B cell (primary cell): ENCODE measurements at regions not wholly inside any gene's neighbourhood (a gene's known extent, or its start where the extent isn't known, plus 50 kb on each side); places are given as distances from the start of the nearest gene placed in this dataset.

Experiments used
- ATAC-seq: fragments of 200-7000 bp; cut with Tn5 transposase; one replicate; pipeline ENCODE4 v1.10.0; 2021; ENCODE audit warnings: low read depth, mild to moderate bottlenecking, moderate number of reproducible peaks, moderate library complexity
- CTCF ChIA-PET: fragments of 350-600 bp; sonication (Branson Sonifier 250); formaldehyde crosslinking; loops from one replicate; lab custom pipeline; 2021; ENCODE audit warnings: antibody characterized with exemption, inconsistent platforms; lab: Charles Lee
- POLR2A ChIA-PET: fragments of 350-600 bp; sonication (Branson Sonifier 250); formaldehyde crosslinking; loops from one replicate; lab custom pipeline; 2021; ENCODE audit warnings: antibody characterized with exemption; lab: Charles Lee
- DNase-seq: peaks from one replicate; pipeline ENCODE4 v3.0.0; 2013
- H2AFZ ChIP-seq: 2 replicates; pipeline ENCODE4 v1.6.1; 2012; ENCODE audit warnings: mild to moderate bottlenecking, low read depth, low read length; ENCODE audit not compliant: insufficient read depth, poor library complexity, severe bottlenecking
- H3K27ac ChIP-seq, 2 donors: 1 replicate in 1 of 2; 2 replicates in 1 of 2; pipeline ENCODE4 v1.5.1; 2012 to 2013; ENCODE audit warnings: low read length in 2 of 2, mild to moderate bottlenecking in 2 of 2, moderate library complexity in 1 of 2
- H3K27me3 ChIP-seq, 4 experiments: fragments of 200-600 bp in 1 of 4; sonication (generic) in 1 of 4; replicated peaks in 1 of 4; 1 replicate in 2 of 4; 2 replicates in 2 of 4; pipeline versions ENCODE4 v1.6.1 to v1.7.0; 2013 to 2016; ENCODE audit warnings: low read length in 3 of 4, mild to moderate bottlenecking in 2 of 4, mixed read lengths in 1 of 4, moderate library complexity in 1 of 4; ENCODE audit not compliant: insufficient read depth in 4 of 4, control insufficient read depth in 3 of 4; ENCODE audit errors: control extremely low read depth in 1 of 4
- H3K36me3 ChIP-seq, 2 experiments: replicated peaks in 1 of 2; 1 replicate in 1 of 2; 2 replicates in 1 of 2; pipeline versions ENCODE4 v1.6.1 to v1.7.1; 2013; ENCODE audit warnings: low read length in 1 of 2; ENCODE audit not compliant: insufficient read depth in 2 of 2, control insufficient read depth in 1 of 2; ENCODE audit errors: control extremely low read depth in 1 of 2, extremely low read depth in 1 of 2
- H3K4me1 ChIP-seq, 2 donors: fragments of 200-600 bp in 1 of 2; sonication (generic) in 1 of 2; 1 replicate in 1 of 2; 2 replicates in 1 of 2; pipeline versions ENCODE4 v1.5.1 to v1.6.1; 2013 to 2017; ENCODE audit warnings: low read length in 2 of 2; ENCODE audit not compliant: control insufficient read depth in 2 of 2, insufficient read depth in 2 of 2
- H3K4me2 ChIP-seq: replicated peaks from 2 replicates; pipeline ENCODE3; 2012; ENCODE audit warnings: mild to moderate bottlenecking, low read depth, low read length; ENCODE audit not compliant: poor library complexity, severe bottlenecking
- H3K4me3 ChIP-seq, 5 experiments: fragments of 200-600 bp in 1 of 5; sonication (generic) in 1 of 5; 1 replicate in 3 of 5; 2 replicates in 2 of 5; pipeline versions ENCODE4 v1.5.1 to v1.7.0; 2011 to 2016; ENCODE audit warnings: low read length in 4 of 5, mild to moderate bottlenecking in 4 of 5, low read depth in 2 of 5, control low read depth in 1 of 5, moderate library complexity in 1 of 5; ENCODE audit not compliant: insufficient read depth in 1 of 5; ENCODE audit errors: control extremely low read depth in 1 of 5, extremely low read depth in 1 of 5
- H3K79me2 ChIP-seq: fragments of 200-600 bp; sonication (generic); one replicate; pipeline ENCODE4 v1.6.0; 2016; ENCODE audit warnings: low read length; ENCODE audit not compliant: control insufficient read depth, insufficient read depth
- H3K9ac ChIP-seq: fragments of 200-600 bp; sonication (generic); 2 replicates; pipeline ENCODE4 v1.6.1; 2017; ENCODE audit warnings: mild to moderate bottlenecking, low read length, moderate library complexity
- H3K9me3 ChIP-seq, 3 donors: one replicate each; pipeline versions ENCODE4 v1.6.1 to v1.7.1; 2013; ENCODE audit warnings: low read length in 2 of 3; ENCODE audit not compliant: control insufficient read depth in 2 of 3, insufficient read depth in 1 of 3; ENCODE audit errors: control extremely low read depth in 1 of 3
- H4K20me1 ChIP-seq: 2 replicates; pipeline ENCODE4 v1.6.0; 2012; ENCODE audit warnings: mild to moderate bottlenecking, low read length; ENCODE audit not compliant: insufficient read depth, control insufficient read depth, poor library complexity, severe bottlenecking
- H3K27ac Mint-ChIP-seq: one replicate; pipeline ENCODE4 v1.8.0; 2021; ENCODE audit warnings: mixed read lengths
- H3K27me3 Mint-ChIP-seq: one replicate; pipeline ENCODE4 v1.8.0; 2021; ENCODE audit warnings: mixed read lengths
- H3K4me1 Mint-ChIP-seq: one replicate; pipeline ENCODE4 v1.8.0; 2021; ENCODE audit warnings: mixed read lengths
- H3K4me3 Mint-ChIP-seq: one replicate; pipeline ENCODE4 v1.8.0; 2021; ENCODE audit warnings: mixed read lengths
- H3K9me3 Mint-ChIP-seq: one replicate; pipeline ENCODE4 v1.8.0; 2022; ENCODE audit warnings: mixed read lengths; ENCODE audit not compliant: insufficient read depth
- CTCF ChIP-seq: fragments of 200-600 bp; IDR thresholded peaks from one replicate; pipeline ENCODE4 v1.8.0; 2022; ENCODE audit warnings: antibody characterized with exemption, mild to moderate bottlenecking
- EZH2 ChIP-seq: IDR thresholded peaks from 2 replicates; pipeline ENCODE4 v1.6.1; 2012; ENCODE audit warnings: borderline replicate concordance, low read depth, mild to moderate bottlenecking, moderate library complexity, low read length; ENCODE audit not compliant: insufficient read depth, poor library complexity, severe bottlenecking
- WGBS: methylation state at CpG from one replicate; pipeline ENCODE4 v1.1.5; 2013; ENCODE audit warnings: missing lambda C conversion rate; ENCODE audit not compliant: insufficient coverage; 5-methylcytosine and 5-hydroxymethylcytosine counted together
- intact Hi-C: fragments of 100-400 bp; cut with micrococcal nuclease; formaldehyde crosslinking; loops from one replicate; pipeline ENCODE4 v1.10.0; 2022

- no peaks in the 10 kb centered on the region for H3K4me1 Mint-ChIP-seq
- no peaks in the 10 kb centered on the region for H3K9me3 Mint-ChIP-seq
- DNase-seq (no peak), ATAC-seq (no peak)
- WGBS: 85% methylated on average over 2 of the region's 4 CpGs
- no peaks in the 10 kb centered on the region for H3K4me1 ChIP-seq
- no peak for TF ChIP-seq CTCF
- H3K27ac Mint-ChIP-seq: no peak overlapping the region
- no peak overlapping the region for H2AFZ ChIP-seq
- no peak overlapping the region for H3K9ac ChIP-seq
- no peaks in the 10 kb centered on the region for H3K27me3 ChIP-seq
- H3K27ac ChIP-seq: no peak overlapping the region
- H3K4me3 ChIP-seq: no peak overlapping the region
- no peaks in the 10 kb centered on the region for H4K20me1 ChIP-seq
- peaks cover 11% of the 10 kb centered on the region for H3K27me3 Mint-ChIP-seq
- intact Hi-C loops: no loop called here
- H3K36me3 ChIP-seq: no peaks in the 10 kb centered on the region
- POLR2A ChIA-PET: no interaction called here
- H3K4me3 Mint-ChIP-seq: no peak overlapping the region
- CTCF ChIA-PET: interaction anchor here (0.5 kb wide), 1 partner anchor 283 kb away, joined by 3 read pairs; no protein-coding TSS in a partner anchor
- no peaks in the 10 kb centered on the region for H3K9me3 ChIP-seq
- no peaks in the 10 kb centered on the region for H3K79me2 ChIP-seq
- no peak overlapping the region for H3K4me2 ChIP-seq
Observed at GRCh38 chr16:73617738-73618137, 569.8 kb upstream of the ZFHX3 start.

- Histone ChIP-seq H3K79me2 (no peaks in the 10 kb centered on the region), H2AFZ (no peak overlapping the region), H3K27ac (no peak overlapping the region), H3K4me2 (no peak overlapping the region), H3K9me3 (no peaks in the 10 kb centered on the region), H3K4me1 (no peaks in the 10 kb centered on the region), H4K20me1 (no peaks in the 10 kb centered on the region), H3K4me3 (no peak overlapping the region), H3K9ac (no peak overlapping the region), H3K36me3 (no peaks in the 10 kb centered on the region), H3K27me3 (no peaks in the 10 kb centered on the region)
- intact Hi-C loops: no loop called here
- Mint-ChIP-seq H3K27me3 (peaks cover 11% of the 10 kb centered on the region), H3K9me3 (no peaks in the 10 kb centered on the region), H3K4me1 (no peaks in the 10 kb centered on the region), H3K4me3 (no peak overlapping the region), H3K27ac (no peak overlapping the region)
- TF ChIP-seq EZH2 (no peak), CTCF (no peak)
- POLR2A ChIA-PET: no interaction called here
- WGBS: 100% methylated on average over 1 of the region's 6 CpGs
- ATAC-seq (no peak), DNase-seq (no peak)
- CTCF ChIA-PET: no interaction called here
Observed at GRCh38 chr16:73616770-73617169, 568.8 kb upstream of the ZFHX3 start.
